ENCODE measurements at regions not wholly inside any gene's neighbourhood (a gene's known extent, or its start where the extent isn't known, plus 50 kb on each side); places are given as distances from the start of the nearest gene placed in this dataset.

DNA sequence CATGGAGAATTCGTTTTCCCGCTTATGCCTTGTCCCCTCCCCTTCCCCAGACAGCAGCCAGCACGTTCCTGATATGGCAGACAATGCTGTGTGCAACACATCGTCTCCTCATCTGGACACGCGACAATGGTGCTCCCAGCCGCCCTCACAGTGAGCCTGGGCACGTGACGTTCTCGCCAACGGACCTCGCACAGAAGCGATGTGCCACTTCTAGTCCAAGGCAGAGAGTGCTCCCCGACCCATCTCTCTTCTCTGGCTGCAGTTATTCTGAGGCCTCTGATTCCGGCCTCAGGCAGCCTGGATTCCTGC lies 505.4 kb downstream of the EIPR1 start:
- TF ChIP-seq, protein P1, sequence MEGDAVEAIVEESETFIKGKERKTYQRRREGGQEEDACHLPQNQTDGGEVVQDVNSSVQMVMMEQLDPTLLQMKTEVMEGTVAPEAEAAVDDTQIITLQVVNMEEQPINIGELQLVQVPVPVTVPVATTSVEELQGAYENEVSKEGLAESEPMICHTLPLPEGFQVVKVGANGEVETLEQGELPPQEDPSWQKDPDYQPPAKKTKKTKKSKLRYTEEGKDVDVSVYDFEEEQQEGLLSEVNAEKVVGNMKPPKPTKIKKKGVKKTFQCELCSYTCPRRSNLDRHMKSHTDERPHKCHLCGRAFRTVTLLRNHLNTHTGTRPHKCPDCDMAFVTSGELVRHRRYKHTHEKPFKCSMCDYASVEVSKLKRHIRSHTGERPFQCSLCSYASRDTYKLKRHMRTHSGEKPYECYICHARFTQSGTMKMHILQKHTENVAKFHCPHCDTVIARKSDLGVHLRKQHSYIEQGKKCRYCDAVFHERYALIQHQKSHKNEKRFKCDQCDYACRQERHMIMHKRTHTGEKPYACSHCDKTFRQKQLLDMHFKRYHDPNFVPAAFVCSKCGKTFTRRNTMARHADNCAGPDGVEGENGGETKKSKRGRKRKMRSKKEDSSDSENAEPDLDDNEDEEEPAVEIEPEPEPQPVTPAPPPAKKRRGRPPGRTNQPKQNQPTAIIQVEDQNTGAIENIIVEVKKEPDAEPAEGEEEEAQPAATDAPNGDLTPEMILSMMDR (IDR thresholded peaks at IDR 0.05; ENCODE audit: unreplicated experiment) = no peak
- Mint-ChIP-seq H3K9me3 (ENCODE audit: unreplicated experiment) (no peaks in the 10 kb centered on the region), H3K27me3 (ENCODE audit: unreplicated experiment) (no peaks in the 10 kb centered on the region), H3K27ac (ENCODE audit: unreplicated experiment) (no peak overlapping the region), H3K4me3 (ENCODE audit: unreplicated experiment) (no peak overlapping the region), H3K36me3 (ENCODE audit: low read depth, unreplicated experiment) (peaks cover 3% of the 10 kb centered on the region), H3K4me1 (ENCODE audit: unreplicated experiment) (peaks cover 4% of the 10 kb centered on the region)
- no peak for DNase-seq (ENCODE audit: low spot score)

DNA sequence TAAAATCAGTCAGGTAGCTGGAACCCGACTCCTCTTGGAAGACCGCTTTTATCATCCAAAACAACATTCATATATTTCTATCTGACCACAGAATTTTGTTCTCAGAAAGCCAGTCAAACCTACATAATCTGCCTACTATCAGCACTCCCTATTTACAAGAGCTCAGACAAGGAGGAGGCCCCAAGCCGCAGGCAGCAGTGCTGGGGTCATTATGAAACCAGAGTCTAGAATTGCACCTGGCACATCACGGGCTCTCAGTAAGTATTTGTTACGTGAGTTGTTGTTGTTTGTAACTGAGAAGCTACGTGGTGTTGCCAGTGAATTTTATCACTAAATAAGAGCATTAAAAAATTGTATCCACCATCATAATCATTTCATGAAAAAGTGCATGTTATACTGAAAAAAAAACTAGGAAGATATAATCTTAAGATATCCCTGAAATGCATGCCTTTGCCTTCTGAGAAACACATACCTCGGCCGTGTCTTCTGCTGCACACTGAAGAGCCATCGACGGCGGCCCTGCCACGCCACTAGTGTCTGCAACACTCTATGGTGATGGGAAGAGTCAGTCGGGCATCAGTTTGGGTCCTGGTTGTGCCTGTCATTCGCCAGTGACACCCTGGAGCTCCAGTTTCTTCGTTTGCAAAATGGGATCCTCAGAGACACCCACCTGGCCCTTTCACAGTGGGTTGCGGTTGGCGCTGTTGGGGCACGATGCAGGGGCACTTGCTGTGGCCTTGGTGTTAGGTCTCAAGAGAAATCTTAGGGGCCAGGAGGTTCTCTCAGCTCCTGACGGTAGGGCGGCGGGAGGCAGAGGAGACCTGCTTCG lies 505.9 kb downstream of the EIPR1 start:
- H3K9me3 Mint-ChIP-seq (ENCODE audit: unreplicated experiment) = no peaks in the 10 kb centered on the region
- H3K27ac Mint-ChIP-seq (ENCODE audit: unreplicated experiment) = no peak overlapping the region
- H3K4me3 Mint-ChIP-seq (ENCODE audit: unreplicated experiment) = no peak overlapping the region
- TF ChIP-seq, protein P1 (IDR thresholded peaks at IDR 0.05; ENCODE audit: unreplicated experiment) = no peak
- DNase-seq (ENCODE audit: low spot score) = no peak
- peaks cover 2% of the 10 kb centered on the region for H3K27me3 Mint-ChIP-seq (ENCODE audit: unreplicated experiment)
- peaks cover 4% of the 10 kb centered on the region for H3K4me1 Mint-ChIP-seq (ENCODE audit: unreplicated experiment)
- H3K36me3 Mint-ChIP-seq (ENCODE audit: low read depth, unreplicated experiment) = peaks cover 3% of the 10 kb centered on the region

DNA sequence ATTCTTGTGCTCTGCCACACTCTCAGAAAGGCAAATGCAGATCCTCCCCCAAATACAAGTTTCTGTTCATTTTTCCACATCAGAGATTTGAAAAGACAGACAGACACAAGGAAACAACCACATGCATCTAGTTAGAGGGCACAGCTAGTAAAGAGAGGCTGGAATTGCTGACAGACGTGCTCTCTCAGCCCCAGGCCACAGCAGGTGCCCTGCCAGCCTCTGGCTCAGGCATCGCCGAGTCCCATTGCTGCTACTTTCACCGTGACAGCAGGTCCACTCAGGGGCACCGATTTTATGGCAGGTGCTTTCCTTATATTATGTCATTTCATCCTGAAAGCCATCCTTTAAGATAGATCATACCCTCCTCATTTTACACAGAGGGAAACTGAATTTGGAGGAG lies 507.5 kb downstream of the EIPR1 start:
- Mint-ChIP-seq H3K9me3 (ENCODE audit: unreplicated experiment) (peaks cover 4% of the 10 kb centered on the region), H3K4me1 (ENCODE audit: unreplicated experiment) (peaks cover 4% of the 10 kb centered on the region), H3K27ac (ENCODE audit: unreplicated experiment) (no peak overlapping the region), H3K36me3 (ENCODE audit: low read depth, unreplicated experiment) (peaks cover 7% of the 10 kb centered on the region), H3K4me3 (ENCODE audit: unreplicated experiment) (no peak overlapping the region), H3K27me3 (ENCODE audit: unreplicated experiment) (peaks cover 4% of the 10 kb centered on the region)
- TF ChIP-seq, protein P1 (IDR thresholded peaks at IDR 0.05; ENCODE audit: unreplicated experiment) = no peak
- no peak for DNase-seq (ENCODE audit: low spot score)

GRCh38 chr2:2869553-2869952 lies 508.1 kb downstream of the EIPR1 start:
- Mint-ChIP-seq H3K4me1 (ENCODE audit: unreplicated experiment) (peaks cover 4% of the 10 kb centered on the region), H3K27ac (ENCODE audit: unreplicated experiment) (no peak overlapping the region), H3K9me3 (ENCODE audit: unreplicated experiment) (peaks cover 4% of the 10 kb centered on the region), H3K27me3 (ENCODE audit: unreplicated experiment) (peaks cover 4% of the 10 kb centered on the region), H3K36me3 (ENCODE audit: low read depth, unreplicated experiment) (peaks cover 7% of the 10 kb centered on the region), H3K4me3 (ENCODE audit: unreplicated experiment) (no peak overlapping the region)
- no peak for DNase-seq (ENCODE audit: low spot score)
- TF ChIP-seq, protein P1 (IDR thresholded peaks at IDR 0.05; ENCODE audit: unreplicated experiment) = no peak

DNA sequence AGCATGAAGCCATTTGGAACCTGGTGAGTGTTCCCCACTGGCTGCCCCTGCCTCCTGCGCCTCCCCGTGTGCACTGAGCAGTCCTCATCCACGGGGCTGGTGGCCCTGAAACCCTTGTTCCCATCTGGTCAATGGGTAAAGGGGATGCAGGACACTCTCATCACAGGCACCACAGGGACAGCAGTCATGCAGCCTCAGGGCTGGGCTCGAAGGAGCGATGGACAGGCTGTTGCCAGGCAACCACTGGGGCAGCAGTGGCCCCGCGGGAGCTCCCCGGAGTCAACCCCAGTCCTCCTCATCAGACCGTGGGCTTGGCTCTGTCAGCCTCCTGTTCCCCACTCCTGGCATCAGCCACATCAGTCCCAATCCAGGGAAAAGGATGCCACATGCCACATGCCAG lies 509.5 kb downstream of the EIPR1 start:
- H3K36me3 Mint-ChIP-seq (ENCODE audit: low read depth, unreplicated experiment) = peaks cover 11% of the 10 kb centered on the region
- H3K27ac Mint-ChIP-seq (ENCODE audit: unreplicated experiment) = no peak overlapping the region
- no peak overlapping the region for H3K4me3 Mint-ChIP-seq (ENCODE audit: unreplicated experiment)
- DNase-seq (ENCODE audit: low spot score) = no peak
- peaks cover 4% of the 10 kb centered on the region for H3K27me3 Mint-ChIP-seq (ENCODE audit: unreplicated experiment)
- TF ChIP-seq, protein P1 (IDR thresholded peaks at IDR 0.05; ENCODE audit: unreplicated experiment) = no peak
- H3K9me3 Mint-ChIP-seq (ENCODE audit: unreplicated experiment) = peaks cover 4% of the 10 kb centered on the region
- peaks cover 2% of the 10 kb centered on the region for H3K4me1 Mint-ChIP-seq (ENCODE audit: unreplicated experiment)

All from endothelial cell (in vitro differentiated cells).